Endodermal cell (in vitro differentiated cells): ENCODE measurements at regions not wholly inside any gene's neighbourhood (a gene's known extent, or its start where the extent isn't known, plus 50 kb on each side); places are given as distances from the start of the nearest gene placed in this dataset.
"Not testable (repeated sequence)": the region's sequence is repeated elsewhere in the genome, so short reads cannot be mapped to it uniquely, and the experiment has no call there.

ENCODE experiments used
- DNase-seq: peaks from one replicate; pipeline ENCODE4 v3.0.0-alpha.2; 2017
- H3K27ac ChIP-seq: 2 replicates; pipeline ENCODE4 v1.5.1; 2013; ENCODE audit warnings: mild to moderate bottlenecking, low read depth, low read length, moderate library complexity
- H3K27me3 ChIP-seq: 2 replicates; pipeline ENCODE4 v1.6.1; 2013; ENCODE audit warnings: mild to moderate bottlenecking, low read length, moderate library complexity; ENCODE audit not compliant: insufficient read depth, control insufficient read depth, poor library complexity, severe bottlenecking
- H3K36me3 ChIP-seq: 2 replicates; pipeline ENCODE4 v1.7.0; 2013; ENCODE audit warnings: mild to moderate bottlenecking, low read length, moderate library complexity; ENCODE audit not compliant: control insufficient read depth, insufficient read depth
- H3K4me1 ChIP-seq: one replicate; pipeline ENCODE4 v1.7.0; 2013; ENCODE audit warnings: low read length; ENCODE audit not compliant: control insufficient read depth, insufficient read depth
- H3K4me3 ChIP-seq: 2 replicates; pipeline ENCODE4 v1.5.1; 2013; ENCODE audit warnings: mild to moderate bottlenecking, low read length, moderate library complexity
- H3K9ac ChIP-seq: 2 replicates; pipeline ENCODE4 v1.6.1; 2013; ENCODE audit warnings: mild to moderate bottlenecking, low read length, moderate library complexity; ENCODE audit not compliant: poor library complexity, severe bottlenecking; ENCODE audit errors: extremely low read depth
- H3K9me3 ChIP-seq: 2 replicates; pipeline ENCODE4 v1.6.1; 2013; ENCODE audit warnings: mild to moderate bottlenecking, low read length, moderate library complexity; ENCODE audit not compliant: control insufficient read depth
- H3K27ac Mint-ChIP-seq: 2 replicates; pipeline ENCODE4 v1.8.0; 2020; ENCODE audit warnings: mixed read lengths
- H3K27me3 Mint-ChIP-seq: 2 replicates; pipeline ENCODE4 v1.8.0; 2021; ENCODE audit warnings: mild to moderate bottlenecking, mixed read lengths; ENCODE audit not compliant: insufficient read depth
- H3K36me3 Mint-ChIP-seq: 2 replicates; pipeline ENCODE4 v1.8.0; 2020; ENCODE audit warnings: low read depth, mixed read lengths
- H3K4me1 Mint-ChIP-seq: 2 replicates; pipeline ENCODE4 v1.8.0; 2020; ENCODE audit warnings: mixed read lengths
- H3K4me3 Mint-ChIP-seq: 2 replicates; pipeline ENCODE4 v1.8.0; 2020; ENCODE audit warnings: mild to moderate bottlenecking, moderate library complexity, mixed read lengths
- H3K9me3 Mint-ChIP-seq: 2 replicates; pipeline ENCODE4 v1.8.0; 2020; ENCODE audit warnings: mild to moderate bottlenecking, mixed read lengths
- CTCF ChIP-seq: fragments of 200-600 bp; sonication (generic); conservative IDR thresholded peaks from 2 replicates; pipeline ENCODE4 v1.5.0; 2021; ENCODE audit warnings: antibody characterized with exemption, mild to moderate bottlenecking
- WGBS, 2 experiments: methylation state at CpG; one replicate each; pipeline versions ENCODE4 v1.1.5 to v1.1.7; 2013; ENCODE audit warnings: missing lambda C conversion rate in 2 of 2, mixed read lengths in 1 of 2; ENCODE audit not compliant: insufficient coverage in 1 of 2, insufficient read length in 1 of 2; 5-methylcytosine and 5-hydroxymethylcytosine counted together

GRCh38 chr11:49384371-49384770, 176.0 kb upstream of the FOLH1 start:
- not testable (repeated sequence) for DNase-seq, H3K4me3 ChIP-seq, H3K9me3 ChIP-seq

GRCh38 chr11:49377978-49378377, 169.6 kb upstream of the FOLH1 start:
- H3K4me3 ChIP-seq: no peak overlapping the region
- no peaks in the 10 kb centered on the region for H3K27me3 ChIP-seq
- Mint-ChIP-seq H3K4me3 (no peak overlapping the region), H3K36me3 (no peaks in the 10 kb centered on the region), H3K27ac (no peak overlapping the region), H3K27me3 (no peaks in the 10 kb centered on the region), H3K4me1 (peaks cover 6% of the 10 kb centered on the region), H3K9me3 (no peaks in the 10 kb centered on the region)
- no peaks in the 10 kb centered on the region for H3K36me3 ChIP-seq
- H3K9ac ChIP-seq: no peak overlapping the region
- no peak for DNase-seq
- H3K9me3 ChIP-seq: peaks cover 5% of the 10 kb centered on the region
- no peak for TF ChIP-seq CTCF
- WGBS, 2 experiments: 66 to 89% methylated on average over 6 to 7 of the region's 7 CpGs
- H3K27ac ChIP-seq: no peak overlapping the region
- H3K4me1 ChIP-seq: no peaks in the 10 kb centered on the region

More at GRCh38 chr11:49384371-49384770, 176.0 kb upstream of the FOLH1 start:
- not testable (repeated sequence) for H3K9ac ChIP-seq, H3K4me1 ChIP-seq, H3K27ac ChIP-seq, H3K4me1 Mint-ChIP-seq, H3K27me3 Mint-ChIP-seq, H3K9me3 Mint-ChIP-seq, H3K36me3 Mint-ChIP-seq, H3K27me3 ChIP-seq, H3K27ac Mint-ChIP-seq, H3K36me3 ChIP-seq, H3K4me3 Mint-ChIP-seq
- 80% methylated on average over 1 of the region's 1 CpG; no CpG with 5 or more reads in 1 of the 2 experiments for WGBS, 2 experiments

- H3K27me3 Mint-ChIP-seq, H3K4me3 ChIP-seq, H3K4me1 Mint-ChIP-seq, H3K36me3 Mint-ChIP-seq, DNase-seq, H3K27me3 ChIP-seq, H3K36me3 ChIP-seq, H3K4me3 Mint-ChIP-seq, H3K9ac ChIP-seq, H3K4me1 ChIP-seq, H3K27ac ChIP-seq, H3K27ac Mint-ChIP-seq, H3K9me3 Mint-ChIP-seq: not testable (repeated sequence)
- 79% methylated on average over 5 of the region's 5 CpGs; no CpG with 5 or more reads in 1 of the 2 experiments for WGBS, 2 experiments
- H3K9me3 ChIP-seq: peaks cover 13% of the 10 kb centered on the region
Observed at GRCh38 chr11:49373866-49374265, 165.5 kb upstream of the FOLH1 start.

- not testable (repeated sequence) for H3K9ac ChIP-seq, H3K4me3 Mint-ChIP-seq, H3K27ac Mint-ChIP-seq, H3K4me1 Mint-ChIP-seq, H3K27me3 ChIP-seq, H3K27me3 Mint-ChIP-seq, H3K36me3 ChIP-seq, H3K27ac ChIP-seq, H3K4me1 ChIP-seq, H3K9me3 Mint-ChIP-seq, H3K36me3 Mint-ChIP-seq, DNase-seq, H3K4me3 ChIP-seq
- peaks cover 13% of the 10 kb centered on the region for H3K9me3 ChIP-seq
Observed at GRCh38 chr11:49373385-49373784, 165.0 kb upstream of the FOLH1 start.

- H3K9me3 ChIP-seq, H3K9me3 Mint-ChIP-seq, H3K4me3 Mint-ChIP-seq, H3K36me3 Mint-ChIP-seq, H3K27ac Mint-ChIP-seq, H3K27me3 Mint-ChIP-seq, H3K9ac ChIP-seq, H3K27ac ChIP-seq, H3K36me3 ChIP-seq, H3K4me1 ChIP-seq, H3K4me1 Mint-ChIP-seq, DNase-seq, H3K4me3 ChIP-seq, H3K27me3 ChIP-seq: not testable (repeated sequence)
- peak; percentile 69 for TF ChIP-seq CTCF
Observed at GRCh38 chr11:49372137-49372536, 163.7 kb upstream of the FOLH1 start.

- not testable (repeated sequence) for H3K9me3 Mint-ChIP-seq, H3K4me1 Mint-ChIP-seq
- 80 to 84% methylated on average over 1 to 2 of the region's 2 CpGs for WGBS, 2 experiments
Observed at GRCh38 chr11:49368556-49368955, 160.2 kb upstream of the FOLH1 start.

More at GRCh38 chr11:49368556-49368955, 160.2 kb upstream of the FOLH1 start:
- H3K27ac ChIP-seq, H3K27me3 ChIP-seq, H3K9me3 ChIP-seq, H3K4me1 ChIP-seq, H3K27me3 Mint-ChIP-seq, H3K9ac ChIP-seq, H3K36me3 ChIP-seq, H3K27ac Mint-ChIP-seq, H3K4me3 ChIP-seq, DNase-seq, H3K4me3 Mint-ChIP-seq, H3K36me3 Mint-ChIP-seq: not testable (repeated sequence)
